ENCODE measurements at regions not wholly inside any gene's neighbourhood (a gene's known extent, or its start where the extent isn't known, plus 50 kb on each side); places are given as distances from the start of the nearest gene placed in this dataset.

GRCh38 chr3:144112036-144112435 is 140.4 kb downstream of the DIPK2A start:
- Histone ChIP-seq H3K4me1 (no peaks in the 10 kb centered on the region), H3K9me3 (no peaks in the 10 kb centered on the region), H3K4me3 (no peak overlapping the region), H3K27me3 (no peaks in the 10 kb centered on the region), H3K36me3 (no peaks in the 10 kb centered on the region), H3K27ac (no peak overlapping the region)
- TF ChIP-seq POLR2A (IDR thresholded peaks at IDR 0.05) (no peak), CTCF (IDR thresholded peaks at IDR 0.05) (no peak), EP300 (IDR thresholded peaks at IDR 0.05) (no peak)
- no peak for DNase-seq (ENCODE audit: low spot score in 2 of 2)
- WGBS, 2 donors: 39 to 57% methylated on average over 2 of the region's 2 CpGs

GRCh38 chr3:144112437-144112836 is 140.8 kb downstream of the DIPK2A start:
- no peaks in the 10 kb centered on the region for H3K4me1 ChIP-seq
- no peaks in the 10 kb centered on the region for H3K27me3 ChIP-seq
- no peaks in the 10 kb centered on the region for H3K36me3 ChIP-seq
- TF ChIP-seq POLR2A (IDR thresholded peaks at IDR 0.05) (no peak), EP300 (IDR thresholded peaks at IDR 0.05) (no peak), CTCF (IDR thresholded peaks at IDR 0.05) (no peak)
- no peaks in the 10 kb centered on the region for H3K9me3 ChIP-seq
- WGBS, 2 donors: 72 to 81% methylated on average over 3 of the region's 3 CpGs
- no peak overlapping the region for H3K4me3 ChIP-seq
- no peak for DNase-seq (ENCODE audit: low spot score in 2 of 2)
- H3K27ac ChIP-seq: no peak overlapping the region

GRCh38 chr3:144114767-144115166 is 143.1 kb downstream of the DIPK2A start:
- TF ChIP-seq CTCF (IDR thresholded peaks at IDR 0.05) (no peak), EP300 (IDR thresholded peaks at IDR 0.05) (no peak), POLR2A (IDR thresholded peaks at IDR 0.05) (no peak)
- H3K4me3 ChIP-seq: no peak overlapping the region
- H3K27me3 ChIP-seq: no peaks in the 10 kb centered on the region
- WGBS, 2 donors: 58 to 62% methylated on average over 2 of the region's 2 CpGs
- H3K9me3 ChIP-seq: no peaks in the 10 kb centered on the region
- no peak overlapping the region for H3K27ac ChIP-seq
- no peaks in the 10 kb centered on the region for H3K4me1 ChIP-seq
- no peaks in the 10 kb centered on the region for H3K36me3 ChIP-seq
- no peak for DNase-seq (ENCODE audit: low spot score in 2 of 2)

- 25 to 33% methylated on average over 1 of the region's 1 CpG for WGBS, 2 donors
- Histone ChIP-seq H3K9me3 (no peaks in the 10 kb centered on the region), H3K4me3 (no peak overlapping the region), H3K27me3 (no peaks in the 10 kb centered on the region), H3K27ac (no peak overlapping the region), H3K4me1 (no peaks in the 10 kb centered on the region), H3K36me3 (no peaks in the 10 kb centered on the region)
- TF ChIP-seq POLR2A (IDR thresholded peaks at IDR 0.05) (no peak), EP300 (IDR thresholded peaks at IDR 0.05) (no peak), CTCF (IDR thresholded peaks at IDR 0.05) (no peak)
- DNase-seq (ENCODE audit: low spot score in 2 of 2): no peak
Measured at GRCh38 chr3:144119633-144120032, 148.0 kb downstream of the DIPK2A start.

- Histone ChIP-seq H3K36me3 (no peaks in the 10 kb centered on the region), H3K4me1 (no peaks in the 10 kb centered on the region), H3K27ac (no peak overlapping the region), H3K9me3 (peaks cover 0 to 10% (median 0%) of the 10 kb centered on the region in 4 donors), H3K27me3 (no peaks in the 10 kb centered on the region), H3K4me3 (no peak overlapping the region)
- DNase-seq (ENCODE audit: low spot score in 2 of 2): no peak
- TF ChIP-seq POLR2A (IDR thresholded peaks at IDR 0.05) (no peak), EP300 (IDR thresholded peaks at IDR 0.05) (no peak), CTCF (IDR thresholded peaks at IDR 0.05) (no peak)
Measured at GRCh38 chr3:144121661-144122060, 150.0 kb downstream of the DIPK2A start.

Data from tibial nerve (tissue), 4 donors.